GM12878 (cell line): ENCODE measurements at regions not wholly inside any gene's neighbourhood (a gene's known extent, or its start where the extent isn't known, plus 50 kb on each side); places are given as distances from the start of the nearest gene placed in this dataset.

Experiments
- ATAC-seq: fragments of 200-7000 bp; cut with Tn5 transposase; 3 replicates; pipeline ENCODE4 v1.9.1; 2020; ENCODE audit warnings: mild to moderate bottlenecking, moderate library complexity
- BruUV-seq: library from RNA; stranded (reverse); fragments of 400-500 nt; replicated peaks from 2 replicates; lab custom pipeline; 2021; lab: Mats Ljungman, UMichigan
- CTCF ChIA-PET: fragments of 300-600 bp; sonication (Branson Sonifier 250); formaldehyde crosslinking; extraction: SDS; loops from one replicate; lab custom pipeline; 2021; ENCODE audit warnings: inconsistent platforms; lab: Yijun Ruan, JAX
- POLR2A ChIA-PET: fragments of 350-600 bp; formaldehyde crosslinking; extraction: SDS; loops from one replicate; lab custom pipeline; 2021; ENCODE audit warnings: inconsistent platforms; lab: Charles Lee
- RAD21 ChIA-PET: fragments of 300-600 bp; sonication (Branson Sonifier 250); formaldehyde crosslinking; loops from one replicate; lab custom pipeline; 2023; ENCODE audit warnings: antibody characterized with exemption; ENCODE audit not compliant: unreplicated experiment; lab: Charles Lee
- SMC1A ChIA-PET: fragments of 300-600 bp; sonication (Branson Sonifier 250); formaldehyde crosslinking; loops from one replicate; lab custom pipeline; 2023; ENCODE audit not compliant: unreplicated experiment, uncharacterized antibody; lab: Charles Lee
- DNase-seq: peaks from one replicate; pipeline ENCODE4 v3.0.0-alpha.2; 2011; ENCODE audit warnings: low read depth, low spot score
- FAIRE-seq: peaks from 3 replicates; lab custom pipeline; 2011; peaks lifted over from hg19 to GRCh38; lab: Jason Lieb, UNC
- H2AFZ ChIP-seq: 2 replicates; pipeline ENCODE4 v1.6.0; 2011; ENCODE audit warnings: low read depth, low read length, control low read depth; ENCODE audit not compliant: control insufficient read depth
- H3K27ac ChIP-seq: 2 replicates; pipeline ENCODE4 v1.5.1; 2011; ENCODE audit warnings: control low read depth; ENCODE audit not compliant: control insufficient read depth, insufficient read depth
- H3K27me3 ChIP-seq, 2 experiments: replicated peaks in 1 of 2; 2 replicates each; pipeline versions ENCODE4 v1.6.0 to v1.6.1; 2011; ENCODE audit warnings: low read length in 1 of 2; ENCODE audit not compliant: control insufficient read depth in 2 of 2, insufficient read depth in 2 of 2
- H3K36me3 ChIP-seq, 2 experiments: 2 replicates each; pipeline ENCODE4 v1.5.1; 2011; ENCODE audit warnings: low read length in 1 of 2; ENCODE audit not compliant: control insufficient read depth in 2 of 2, insufficient read depth in 2 of 2
- H3K4me1 ChIP-seq: 2 replicates; pipeline ENCODE4 v1.6.1; 2011; ENCODE audit warnings: mild to moderate bottlenecking, low read length, moderate library complexity, mixed read lengths; ENCODE audit not compliant: control insufficient read depth, insufficient read depth
- H3K4me2 ChIP-seq: 2 replicates; pipeline ENCODE4 v1.6.0; 2011; ENCODE audit warnings: control low read depth; ENCODE audit not compliant: control insufficient read depth, insufficient read depth
- H3K4me3 ChIP-seq: fragments of 200-600 bp; sonication (generic); 2 replicates; pipeline ENCODE4 v1.5.1; 2016
- H3K79me2 ChIP-seq: 2 replicates; pipeline ENCODE4 v1.6.0; 2011; ENCODE audit warnings: low read length; ENCODE audit not compliant: control insufficient read depth, insufficient read depth
- H3K9ac ChIP-seq: 2 replicates; pipeline ENCODE4 v1.8.0; 2011; ENCODE audit warnings: low read length, control low read depth, mixed read lengths; ENCODE audit not compliant: control insufficient read depth, insufficient read depth
- H3K9me3 ChIP-seq: replicated peaks from 3 replicates; pipeline ENCODE4 v1.5.1; 2011; ENCODE audit warnings: mild to moderate bottlenecking, low read length; ENCODE audit not compliant: control insufficient read depth, insufficient read depth
- H4K20me1 ChIP-seq: 2 replicates; pipeline ENCODE4 v1.6.0; 2011; ENCODE audit not compliant: control insufficient read depth, insufficient read depth
- ZNF24 ChIP-seq: fragments of 450-650 bp; IDR thresholded peaks from 2 replicates; pipeline ENCODE4 v1.6.1; 2017; ENCODE audit warnings: antibody characterized with exemption, mild to moderate bottlenecking
- WGBS: methylation state at CpG from one replicate; pipeline ENCODE4 v1.1.6; 2016; ENCODE audit warnings: low lambda C conversion rate; ENCODE audit not compliant: insufficient replicate concordance, insufficient coverage; ENCODE audit errors: missing lambda C conversion rate; 5-methylcytosine and 5-hydroxymethylcytosine counted together
- in situ Hi-C: fragments of 300-500 bp; cut with MboI; formaldehyde crosslinking; loops from 9 replicates; pipeline ENCODE4 v1.14.3; 2018; ENCODE audit warnings: mixed read lengths
- intact Hi-C: fragments of 100-400 bp; cut with micrococcal nuclease; formaldehyde crosslinking; loops from one replicate; pipeline ENCODE4 v1.14.2; 2022; ENCODE audit not compliant: unreplicated experiment
- TF ChIP-seq, protein P1 (sequence below): fragments of 450-650 bp; IDR thresholded peaks from 2 replicates; pipeline ENCODE4 v1.6.1; 2018; ENCODE audit warnings: borderline replicate concordance, mild to moderate bottlenecking; ENCODE audit not compliant: partially characterized antibody

DNA sequence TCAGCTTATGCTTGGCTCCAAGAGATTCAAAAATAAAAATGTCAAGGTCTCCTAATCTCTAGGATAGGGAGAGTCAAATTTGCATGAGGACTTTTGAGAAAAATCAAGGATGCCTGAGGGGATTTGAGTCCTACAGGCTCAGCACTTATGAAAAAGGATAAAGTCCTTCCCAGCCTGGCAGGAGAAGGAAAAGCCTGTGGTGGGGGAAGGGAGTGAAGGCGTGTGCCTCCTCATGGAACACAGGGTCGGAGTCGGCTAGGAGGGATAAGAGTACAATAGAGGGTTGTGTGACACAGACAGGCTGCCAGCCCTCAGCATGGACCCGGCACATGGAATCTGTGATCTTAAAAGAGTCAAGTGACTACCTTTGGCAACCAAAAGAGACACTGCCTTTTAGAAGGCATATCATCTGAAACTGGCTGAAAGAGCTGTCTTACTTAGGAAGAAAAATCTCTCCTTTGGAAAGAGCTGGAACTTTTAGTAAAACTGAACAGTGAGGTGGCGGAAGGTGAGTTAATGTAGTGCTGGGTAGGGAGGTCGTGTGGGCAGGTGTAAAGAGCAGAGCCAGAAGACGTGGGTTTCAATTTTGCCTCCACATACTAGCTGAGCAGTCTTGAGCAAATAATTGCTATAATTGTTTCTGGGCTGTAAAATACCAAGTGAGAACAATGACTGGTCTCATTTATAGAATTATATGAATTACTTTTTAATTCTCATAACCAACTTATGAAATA is 58.8 kb upstream of the RDX start:
- no peak overlapping the region for H3K4me3 ChIP-seq
- peaks cover 1% of the 10 kb centered on the region; the same call in 1 of the 2 replicates for H3K4me1 ChIP-seq
- no peaks in the 10 kb centered on the region for H3K36me3 ChIP-seq
- no peak overlapping the region for H3K27ac ChIP-seq
- no peak overlapping the region for H3K9ac ChIP-seq
- H4K20me1 ChIP-seq = no peaks in the 10 kb centered on the region
- no peak for FAIRE-seq
- no peak overlapping the region for H3K4me2 ChIP-seq
- RAD21 ChIA-PET = interaction anchor here (0.7 to 0.9 kb wide), 3 partner anchors 18 to 126 kb away, joined by 3 to 4 read pairs (median 3); no protein-coding TSS in a partner anchor
- in situ Hi-C loops (no loop called here), intact Hi-C loops (no loop called here)
- SMC1A ChIA-PET = interaction anchor here (1.0 to 2.3 kb wide), 11 partner anchors 8 to 384 kb away, joined by 3 to 10 read pairs (median 3); no protein-coding TSS in a partner anchor
- no peaks in the 10 kb centered on the region for H3K9me3 ChIP-seq
- POLR2A ChIA-PET = interaction anchor here (1.0 to 1.4 kb wide), 2 partner anchors 18 to 26 kb away, joined by 5 read pairs; no protein-coding TSS in a partner anchor
- no peak for DNase-seq
- no peaks in the 10 kb centered on the region for H3K79me2 ChIP-seq
- peak; percentile 19; the same call in 1 of the 3 replicates for ATAC-seq
- TF ChIP-seq ZNF24 = peak; percentile 90
- TF ChIP-seq, protein P1, sequence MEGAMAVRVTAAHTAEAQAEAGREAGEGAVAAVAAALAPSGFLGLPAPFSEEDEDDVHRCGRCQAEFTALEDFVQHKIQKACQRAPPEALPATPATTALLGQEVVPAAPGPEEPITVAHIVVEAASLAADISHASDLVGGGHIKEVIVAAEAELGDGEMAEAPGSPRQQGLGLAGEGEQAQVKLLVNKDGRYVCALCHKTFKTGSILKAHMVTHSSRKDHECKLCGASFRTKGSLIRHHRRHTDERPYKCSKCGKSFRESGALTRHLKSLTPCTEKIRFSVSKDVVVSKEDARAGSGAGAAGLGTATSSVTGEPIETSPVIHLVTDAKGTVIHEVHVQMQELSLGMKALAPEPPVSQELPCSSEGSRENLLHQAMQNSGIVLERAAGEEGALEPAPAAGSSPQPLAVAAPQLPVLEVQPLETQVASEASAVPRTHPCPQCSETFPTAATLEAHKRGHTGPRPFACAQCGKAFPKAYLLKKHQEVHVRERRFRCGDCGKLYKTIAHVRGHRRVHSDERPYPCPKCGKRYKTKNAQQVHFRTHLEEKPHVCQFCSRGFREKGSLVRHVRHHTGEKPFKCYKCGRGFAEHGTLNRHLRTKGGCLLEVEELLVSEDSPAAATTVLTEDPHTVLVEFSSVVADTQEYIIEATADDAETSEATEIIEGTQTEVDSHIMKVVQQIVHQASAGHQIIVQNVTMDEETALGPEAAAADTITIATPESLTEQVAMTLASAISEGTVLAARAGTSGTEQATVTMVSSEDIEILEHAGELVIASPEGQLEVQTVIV = no peak
- no peak overlapping the region for H2AFZ ChIP-seq
- no TSS peak for BruUV-seq
- WGBS = 80% methylated on average over 7 of the region's 7 CpGs
- H3K27me3 ChIP-seq = no peaks in the 10 kb centered on the region
- CTCF ChIA-PET = interaction anchor here (0.6 to 2.2 kb wide), 7 partner anchors 8 to 154 kb away, joined by 3 to 9 read pairs (median 4); no protein-coding TSS in a partner anchor
